GM23338 (cell line): ENCODE measurements at regions not wholly inside any gene's neighbourhood (a gene's known extent, or its start where the extent isn't known, plus 50 kb on each side); places are given as distances from the start of the nearest gene placed in this dataset.

Experiments used
- CREB1 ChIP-seq: fragments of 250-450 bp; sonication (Bioruptor Pico); IDR thresholded peaks from 2 replicates; pipeline ENCODE4 v1.5.0; 2020; ENCODE audit warnings: low read depth, mild to moderate bottlenecking, moderate library complexity
- CTCF ChIP-seq, 2 experiments: fragments of 200-600 bp in 1 of 2; sonication (generic) in 1 of 2; conservative IDR thresholded peaks; 2 replicates each; pipeline versions ENCODE4 v1.5.1 to v1.6.1; 2016 to 2017; ENCODE audit warnings: antibody characterized with exemption in 2 of 2, low read depth in 2 of 2, mild to moderate bottlenecking in 2 of 2, moderate library complexity in 1 of 2
- EZH2 ChIP-seq: fragments of 200-600 bp; sonication (generic); IDR thresholded peaks from one replicate; pipeline ENCODE4 v1.8.0; 2017; ENCODE audit warnings: antibody characterized with exemption, mild to moderate bottlenecking, low read depth; ENCODE audit not compliant: unreplicated experiment
- EZH2phosphoT487 ChIP-seq: fragments of 200-600 bp; sonication (generic); IDR thresholded peaks from one replicate; pipeline ENCODE4 v1.8.1; 2018; ENCODE audit warnings: antibody characterized with exemption; ENCODE audit not compliant: unreplicated experiment
- JUNB ChIP-seq: IDR thresholded peaks from one replicate; pipeline ENCODE4 v1.6.1; 2016; ENCODE audit warnings: antibody characterized with exemption; ENCODE audit not compliant: unreplicated experiment
- POLR2AphosphoS5 ChIP-seq: IDR thresholded peaks from 2 replicates; pipeline ENCODE4 v1.6.1; 2016; ENCODE audit warnings: antibody characterized with exemption, low read depth
- REST ChIP-seq: IDR thresholded peaks from one replicate; pipeline ENCODE4 v1.6.1; 2018; ENCODE audit warnings: antibody characterized with exemption; ENCODE audit not compliant: unreplicated experiment
- ZNF114 ChIP-seq: fragments of 250-450 bp; sonication (Bioruptor Pico); IDR thresholded peaks from 2 replicates; pipeline ENCODE4 v1.5.0; 2020; ENCODE audit warnings: mild to moderate bottlenecking, moderate library complexity
- ZNF331 ChIP-seq: fragments of 250-450 bp; sonication (Bioruptor Pico); IDR thresholded peaks from 2 replicates; pipeline ENCODE4 v1.5.0; 2020; ENCODE audit warnings: low read depth, mild to moderate bottlenecking, moderate library complexity
- ZNF462 ChIP-seq: fragments of 250-450 bp; sonication (Bioruptor Pico); IDR thresholded peaks from 2 replicates; pipeline ENCODE4 v1.5.0; 2020; ENCODE audit warnings: mild to moderate bottlenecking, moderate library complexity

DNA sequence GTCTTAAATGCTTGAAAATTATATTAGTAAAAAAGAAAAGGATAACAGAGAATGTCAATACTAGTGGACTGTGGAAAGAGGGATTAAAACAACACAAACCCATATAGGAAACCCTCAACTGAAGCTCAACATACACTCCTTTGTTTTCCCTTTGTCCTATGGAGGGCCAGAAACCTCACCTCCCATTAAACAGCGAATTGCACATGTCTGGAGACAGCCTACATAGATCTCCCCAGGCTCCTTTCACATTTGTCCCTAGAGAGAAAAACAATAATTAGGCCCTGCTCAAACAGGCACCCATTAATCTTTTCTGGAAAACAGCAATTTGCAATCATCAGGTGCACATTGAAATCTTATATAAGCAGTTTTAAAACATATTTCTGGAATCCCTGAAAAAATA, 87.6 kb upstream of the SEMA3D start:
- TF ChIP-seq EZH2phosphoT487, result no peak
- no peak for TF ChIP-seq CTCF (conservative IDR thresholded peaks at IDR 0.05; ENCODE audit: low read depth in 2 of 2)
- no peak for TF ChIP-seq REST
- no peak for TF ChIP-seq EZH2
- TF ChIP-seq ZNF331 (CRISPR knock-in tag), result no peak
- no peak for TF ChIP-seq POLR2AphosphoS5
- no peak for TF ChIP-seq CREB1 (CRISPR knock-in tag)
- no peak for TF ChIP-seq JUNB
- no peak for TF ChIP-seq ZNF462
- no peak for TF ChIP-seq ZNF114 (CRISPR knock-in tag)
